IPS DF 4.7 (cell line): ENCODE measurements at regions not wholly inside any gene's neighbourhood (a gene's known extent, or its start where the extent isn't known, plus 50 kb on each side); places are given as distances from the start of the nearest gene placed in this dataset.
A peak's percentile ranks its signal among the peaks of the same experiment; 100 is the strongest.

Experiments
- DNase-seq: peaks from one replicate; pipeline ENCODE4 v3.0.0-alpha.2; 2013; ENCODE audit warnings: low spot score; ENCODE audit errors: extremely low read depth

GRCh38 chr5:92435781-92436180 lies 1052.7 kb upstream of the ARRDC3 start:
- DNase-seq: no peak

DNA sequence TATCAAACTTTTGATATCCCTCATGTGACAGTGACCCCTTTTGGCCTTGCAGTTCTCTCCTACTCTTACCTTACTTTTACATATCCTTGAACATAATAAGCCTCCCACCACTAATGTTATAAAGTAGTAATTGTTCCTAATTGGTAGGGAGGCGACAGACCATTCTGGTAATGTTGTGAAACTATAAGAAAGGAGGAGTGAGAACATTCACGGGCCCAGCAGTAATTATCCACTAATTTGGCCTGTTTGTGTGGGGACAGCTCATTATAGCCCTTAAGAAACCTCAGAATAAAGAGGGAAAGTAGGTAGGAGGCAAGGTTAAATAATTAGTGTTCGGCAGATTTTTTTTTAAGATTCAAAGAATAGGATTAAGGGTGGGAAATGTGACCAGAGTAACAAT lies 1046.5 kb upstream of the ARRDC3 start:
- DNase-seq: no peak

- no peak for DNase-seq
Measured at GRCh38 chr5:92428415-92428814, 1045.3 kb upstream of the ARRDC3 start.

- DNase-seq: no peak
Measured at GRCh38 chr5:92424785-92425426, 1041.8 kb upstream of the ARRDC3 start.

DNA sequence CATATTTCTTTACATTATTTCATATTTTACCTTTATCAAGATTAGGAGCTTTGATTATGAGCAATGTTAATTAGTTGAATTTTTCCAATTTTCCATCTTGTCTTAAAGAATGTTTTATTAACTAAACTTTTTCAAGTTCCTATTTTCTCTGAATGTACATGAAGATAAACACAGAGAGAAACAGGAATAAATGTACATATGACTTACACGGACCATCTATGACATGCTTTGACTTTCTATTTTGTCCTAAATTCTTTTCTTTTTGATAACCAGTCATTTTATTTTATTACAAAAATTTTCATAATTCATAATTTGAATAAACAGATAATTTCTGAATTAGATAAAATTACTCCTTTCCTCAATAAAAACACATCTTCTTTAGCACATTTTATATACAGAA lies 1038.8 kb upstream of the ARRDC3 start:
- DNase-seq: no peak

GRCh38 chr5:92421196-92421595 lies 1038.1 kb upstream of the ARRDC3 start:
- DNase-seq: no peak

- no peak for DNase-seq
Measured at GRCh38 chr5:92419261-92419660, 1036.1 kb upstream of the ARRDC3 start.

DNA sequence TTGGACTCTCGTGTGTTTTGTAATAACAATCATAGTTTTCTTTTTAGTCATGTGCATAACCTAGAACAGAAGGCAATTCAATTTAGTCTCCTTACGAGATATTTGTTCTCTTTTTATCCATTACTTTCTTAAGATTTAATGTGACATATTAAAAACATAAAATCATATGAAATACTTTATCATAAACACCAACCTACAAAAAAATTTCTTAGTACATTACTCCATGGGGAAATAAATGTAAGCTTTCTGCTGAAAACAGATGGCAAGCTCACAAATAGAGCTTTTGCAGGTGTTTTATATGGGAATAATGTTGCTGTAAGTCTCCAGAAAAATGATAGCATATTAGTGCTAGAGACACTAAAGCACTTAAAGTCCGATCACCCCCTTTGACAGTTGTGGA lies 1035.2 kb upstream of the ARRDC3 start:
- no peak for DNase-seq

DNA sequence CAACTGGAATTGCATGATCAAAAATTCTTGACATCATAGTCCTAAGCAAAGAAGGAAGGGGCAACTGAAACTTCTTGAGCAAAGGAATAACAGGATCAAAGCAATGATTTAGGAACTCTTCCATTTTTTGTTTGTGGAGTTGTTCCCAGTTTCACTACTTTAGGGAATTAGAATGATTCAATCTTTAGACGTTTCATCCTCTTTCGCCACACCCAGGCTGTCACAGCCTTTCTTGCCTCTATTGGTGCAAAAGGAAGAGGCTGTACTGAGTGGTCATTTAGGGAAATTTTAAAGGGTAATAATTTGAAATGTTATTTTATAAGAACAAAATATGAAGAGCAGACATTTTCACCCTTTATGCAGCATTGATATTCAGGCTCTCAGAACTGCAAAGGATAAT lies 1026.0 kb upstream of the ARRDC3 start:
- no peak for DNase-seq

DNA sequence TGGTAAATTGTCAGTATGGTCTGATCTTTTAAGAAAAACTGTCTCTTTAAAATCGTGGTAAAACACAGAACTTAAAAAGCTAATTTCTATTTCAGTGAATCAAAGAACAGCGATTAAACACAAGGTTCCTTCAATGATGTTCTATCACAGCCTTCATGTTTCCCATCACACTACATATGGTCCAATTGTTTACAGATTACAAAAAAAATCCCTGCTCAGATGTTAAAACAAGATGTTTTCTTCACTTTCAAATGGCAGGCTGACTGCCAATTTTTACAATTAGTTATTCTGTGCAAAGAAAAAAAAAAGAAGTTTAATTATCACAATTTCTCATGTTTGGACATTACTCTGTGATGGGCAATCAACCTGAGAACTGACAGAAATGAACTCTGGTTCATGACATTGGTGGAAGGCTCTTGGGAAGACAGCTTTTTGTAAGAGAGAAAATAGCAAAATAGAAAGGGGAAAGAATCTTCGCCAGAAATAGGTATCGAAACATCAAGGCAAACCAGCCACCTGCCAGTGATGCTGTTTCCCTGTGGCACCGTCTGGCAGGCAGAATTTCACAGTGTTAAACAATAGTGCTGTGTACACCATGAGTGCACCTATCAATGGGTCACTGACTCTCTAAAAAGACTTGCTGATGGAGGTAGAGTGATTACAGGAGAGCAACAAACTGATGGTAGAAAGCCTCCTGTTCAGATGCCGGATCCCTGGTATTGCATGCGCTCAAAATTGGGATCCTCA lies 1020.0 kb upstream of the ARRDC3 start:
- no peak for DNase-seq

DNA sequence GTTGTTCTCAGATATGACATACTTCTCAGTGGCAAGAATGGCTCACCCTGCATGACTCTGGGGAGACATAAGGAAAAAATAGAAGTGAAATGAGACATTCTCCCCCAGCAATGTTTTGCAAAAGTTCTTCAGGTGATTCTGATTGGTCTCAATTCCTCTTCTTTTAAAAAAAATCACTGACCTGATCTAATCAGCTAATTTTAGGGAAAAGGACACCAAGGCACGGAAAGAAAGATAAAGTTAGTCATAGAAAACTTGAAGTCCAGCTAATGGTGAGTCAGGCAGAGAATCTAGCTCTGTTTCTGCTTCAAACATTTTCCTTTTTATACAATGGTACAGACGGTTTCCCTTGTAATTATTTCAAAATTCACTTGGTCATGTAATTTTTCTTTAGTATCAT lies 1018.9 kb upstream of the ARRDC3 start:
- no peak for DNase-seq

- peak; percentile 30 for DNase-seq
Measured at GRCh38 chr5:92401492-92401891, 1018.4 kb upstream of the ARRDC3 start.

- DNase-seq: no peak
Measured at GRCh38 chr5:92394936-92395335, 1011.8 kb upstream of the ARRDC3 start.

DNA sequence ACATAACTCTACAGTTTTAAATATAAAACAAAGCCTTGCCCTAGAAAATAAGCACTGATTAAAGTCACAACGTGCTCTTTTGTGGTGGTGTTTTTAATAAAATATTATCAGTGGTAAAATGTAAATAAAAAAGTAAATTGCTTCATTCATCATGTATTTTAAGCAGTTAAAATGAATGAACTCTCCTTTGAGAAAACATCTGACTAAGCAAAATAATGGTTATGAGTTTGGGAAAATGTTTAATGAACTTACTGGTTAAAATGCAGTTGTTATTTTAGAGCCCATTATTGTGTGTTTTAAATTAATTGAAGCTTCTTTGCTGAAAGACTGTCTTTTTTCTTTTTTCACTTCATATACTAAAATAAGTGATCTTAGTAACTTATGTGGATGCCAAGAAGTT lies 1007.5 kb upstream of the ARRDC3 start:
- no peak for DNase-seq

DNA sequence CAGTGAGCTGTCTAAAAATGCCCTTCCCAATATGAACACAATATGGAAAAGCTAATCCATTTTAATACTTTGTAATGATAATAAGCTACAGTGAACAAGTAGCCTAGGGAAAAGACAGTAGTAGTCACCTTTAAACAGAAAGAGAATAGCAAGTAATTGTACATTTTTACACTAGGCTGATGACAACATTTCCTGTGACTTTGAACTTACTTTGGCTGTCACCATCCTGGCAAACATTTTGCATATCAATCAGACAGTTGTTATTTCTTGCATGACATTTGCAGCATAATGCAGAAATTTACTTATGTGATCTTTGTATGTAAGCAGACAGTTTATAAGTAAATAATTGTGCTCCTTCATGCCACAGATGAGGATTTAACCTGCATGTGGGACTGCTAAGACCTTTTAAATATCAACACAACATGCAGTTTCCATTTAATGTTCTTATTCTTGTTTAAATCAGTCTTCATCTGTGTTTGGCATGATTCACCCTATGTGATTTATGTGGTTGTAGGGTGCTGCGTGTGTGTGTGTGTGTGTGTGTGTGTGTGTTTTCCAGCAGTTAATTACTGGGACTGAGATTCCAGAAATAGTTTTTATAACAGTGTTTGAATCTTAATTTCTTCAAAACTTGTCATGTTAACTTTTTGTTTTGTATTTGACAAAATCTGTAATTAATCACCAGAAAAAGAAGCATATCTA lies 997.1 kb upstream of the ARRDC3 start:
- DNase-seq: no peak

GRCh38 chr5:92378966-92379611 lies 996.0 kb upstream of the ARRDC3 start:
- no peak for DNase-seq

DNA sequence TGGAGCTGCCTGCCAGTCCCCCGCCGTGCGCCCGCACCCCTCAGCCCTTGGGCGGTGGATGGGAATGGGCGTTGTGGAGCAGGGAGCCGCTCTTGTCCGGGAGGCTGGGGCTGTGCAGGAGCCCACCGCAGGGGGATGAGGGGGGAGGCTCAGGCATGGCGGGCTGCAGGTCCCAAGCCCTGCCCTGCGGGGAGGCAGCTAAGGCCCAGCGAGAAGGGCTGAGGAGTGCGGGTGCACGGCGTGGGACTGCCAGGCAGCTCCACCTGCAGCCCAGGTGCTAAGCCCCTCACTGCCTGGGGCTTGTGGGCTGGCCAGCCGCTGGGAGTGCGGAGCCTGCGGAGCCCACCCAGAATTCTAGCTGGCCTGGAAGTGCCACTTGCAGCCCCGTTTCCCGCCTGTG lies 991.7 kb upstream of the ARRDC3 start:
- DNase-seq: no peak

DNA sequence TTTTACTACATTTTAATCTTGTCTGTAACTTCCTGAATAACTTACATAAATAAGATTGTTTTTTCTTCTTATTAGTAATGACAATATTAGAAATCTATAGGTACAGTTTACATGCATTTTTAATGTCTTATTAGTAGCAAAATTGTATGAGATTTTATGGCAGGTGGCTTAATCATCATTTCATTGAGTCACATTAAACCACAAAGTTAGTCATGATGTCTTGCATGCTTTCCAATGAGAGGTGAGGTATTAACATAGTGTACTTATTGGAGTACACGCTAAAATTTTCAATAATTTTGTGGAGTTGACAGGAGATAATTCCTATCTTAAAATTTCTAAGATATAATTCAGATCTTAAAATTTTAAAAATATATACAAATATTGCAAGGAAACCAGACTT lies 989.6 kb upstream of the ARRDC3 start:
- DNase-seq: no peak

DNA sequence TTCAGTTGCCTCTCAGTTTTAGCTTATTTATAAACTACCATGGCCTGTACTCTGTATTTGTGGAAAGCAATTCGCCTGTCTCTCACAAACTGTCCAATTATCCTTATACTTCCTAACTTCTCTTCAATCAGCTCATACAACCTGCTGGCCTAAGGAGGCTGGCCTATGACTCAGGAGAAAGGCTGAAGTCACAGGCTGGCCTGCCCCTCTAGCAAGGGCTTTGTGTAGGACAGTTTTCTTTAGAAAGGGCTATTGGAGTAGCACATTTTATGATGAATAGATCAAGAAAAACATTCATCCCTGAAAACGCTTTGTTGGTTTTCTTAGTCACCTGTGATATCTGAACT lies 988.7 kb upstream of the ARRDC3 start:
- no peak for DNase-seq

- no peak for DNase-seq
Measured at GRCh38 chr5:92371171-92371888, 988.2 kb upstream of the ARRDC3 start.

- no peak for DNase-seq
Measured at GRCh38 chr5:92370032-92370431, 986.9 kb upstream of the ARRDC3 start.

GRCh38 chr5:92369587-92369986 lies 986.5 kb upstream of the ARRDC3 start:
- DNase-seq: no peak
